ENCODE measurements at regions not wholly inside any gene's neighbourhood (a gene's known extent, or its start where the extent isn't known, plus 50 kb on each side); places are given as distances from the start of the nearest gene placed in this dataset.

GRCh38 chr5:21254161-21254560 lies 1266.2 kb upstream of the CDH18 start:
- no TSS peak for BruUV-seq (replicated peaks)
- SMC1A ChIA-PET (ENCODE audit: uncharacterized antibody, unreplicated experiment), result interaction anchor here (0.9 kb wide), 1 partner anchor 38 kb away, joined by 4 read pairs; no protein-coding TSS in a partner anchor
- H3K9me3 ChIP-seq (replicated peaks; ENCODE audit: control insufficient read depth, insufficient read depth, low read length), result no peaks in the 10 kb centered on the region
- no peak for DNase-seq (ENCODE audit: low read depth, low spot score)
- no peak for FAIRE-seq
- no peaks in the 10 kb centered on the region for H4K20me1 ChIP-seq (ENCODE audit: control insufficient read depth, insufficient read depth)
- no peak overlapping the region for H3K27ac ChIP-seq (ENCODE audit: control insufficient read depth, insufficient read depth)
- intact Hi-C loops (cut with micrococcal nuclease; ENCODE audit: unreplicated experiment) (no loop called here), in situ Hi-C loops (cut with MboI) (no loop called here)
- no peak overlapping the region for H2AFZ ChIP-seq (ENCODE audit: control insufficient read depth, low read depth, low read length)
- H3K4me3 ChIP-seq, result no peak overlapping the region
- POLR2A ChIA-PET, result no interaction called here
- H3K36me3 ChIP-seq (ENCODE audit: control insufficient read depth in 2 of 2, insufficient read depth in 2 of 2, low read length in 1 of 2), result no peaks in the 10 kb centered on the region
- no peak overlapping the region for H3K9ac ChIP-seq (ENCODE audit: control insufficient read depth, insufficient read depth, low read length)
- H3K4me1 ChIP-seq (ENCODE audit: control insufficient read depth, insufficient read depth, low read length), result no peaks in the 10 kb centered on the region
- no peak for TF ChIP-seq TCF12 (IDR thresholded peaks at IDR 0.05; ENCODE audit: low read depth, low read length)
- TF ChIP-seq BCL3 (IDR thresholded peaks at IDR 0.05; ENCODE audit: borderline replicate concordance, insufficient read depth, low read depth, low read length, poor library complexity, severe bottlenecking), result no peak
- TF ChIP-seq BHLHE40 (IDR thresholded peaks at IDR 0.05; ENCODE audit: borderline replicate concordance in 1 of 2, low read depth in 2 of 2, low read length in 1 of 2), result no peak
- no peak for TF ChIP-seq SIN3A (IDR thresholded peaks at IDR 0.05; ENCODE audit: low read depth, low read length)
- TF ChIP-seq SPI1 (IDR thresholded peaks at IDR 0.05; ENCODE audit: borderline replicate concordance, insufficient read depth, low read depth, low read length), result no peak
- no peak for TF ChIP-seq BRCA1 (IDR thresholded peaks at IDR 0.05; ENCODE audit: low read depth, low read length)
- no peak for TF ChIP-seq ZNF274 (IDR thresholded peaks at IDR 0.05; ENCODE audit: insufficient read depth, insufficient read length)
- no peak for TF ChIP-seq ZBTB33 (IDR thresholded peaks at IDR 0.05)
- no peak for TF ChIP-seq RB1 (IDR thresholded peaks at IDR 0.05; ENCODE audit: borderline replicate concordance)
- no peak for TF ChIP-seq EP300 (IDR thresholded peaks at IDR 0.05; ENCODE audit: borderline replicate concordance in 1 of 2, control insufficient read depth in 1 of 2, low read depth in 2 of 2, low read length in 2 of 2)
- TF ChIP-seq CREB1 (IDR thresholded peaks at IDR 0.05; ENCODE audit: low read depth), result no peak
- TF ChIP-seq SREBF1 (IDR thresholded peaks at IDR 0.05; ENCODE audit: low read length), result no peak
- no peak for TF ChIP-seq EGR1 (IDR thresholded peaks at IDR 0.05; ENCODE audit: borderline replicate concordance in 1 of 2, low read depth in 2 of 2, low read length in 2 of 2)
- TF ChIP-seq ZZZ3 (IDR thresholded peaks at IDR 0.05; ENCODE audit: control insufficient read depth, insufficient read length, low read depth), result no peak
- TF ChIP-seq FOXK2 (IDR thresholded peaks at IDR 0.05), result no peak
- no peak for TF ChIP-seq RFX5 (IDR thresholded peaks at IDR 0.05; ENCODE audit: low read depth, low read length)
- TF ChIP-seq CTCF (IDR thresholded peaks at IDR 0.05 in 2 of 3, conservative IDR thresholded peaks at IDR 0.05 in 1 of 3; ENCODE audit: control insufficient read depth in 2 of 3, extremely low read depth in 1 of 3, insufficient read depth in 1 of 3, low read depth in 3 of 3, low read length in 3 of 3), result no peak
- no peak for TF ChIP-seq FOS (IDR thresholded peaks at IDR 0.05; ENCODE audit: borderline replicate concordance, extremely low read depth, insufficient read length)
- TF ChIP-seq KLF5 (IDR thresholded peaks at IDR 0.05; ENCODE audit: partially characterized antibody), result no peak
- no peak for TF ChIP-seq ZNF622 (IDR thresholded peaks at IDR 0.05)
- H3K27me3 ChIP-seq (replicated peaks in 1 of 2; ENCODE audit: control insufficient read depth in 2 of 2, insufficient read depth in 2 of 2, low read length in 1 of 2), result no peaks in the 10 kb centered on the region
- CTCF ChIA-PET, result no interaction called here
- 37% methylated on average over 3 of the region's 3 CpGs for WGBS (ENCODE audit: insufficient coverage, insufficient replicate concordance, low lambda C conversion rate, missing lambda C conversion rate)
- no peak overlapping the region for H3K4me2 ChIP-seq (ENCODE audit: control insufficient read depth, insufficient read depth)
- ATAC-seq, result no peak
- RAD21 ChIA-PET (ENCODE audit: unreplicated experiment), result no interaction called here
- no peaks in the 10 kb centered on the region for H3K79me2 ChIP-seq (ENCODE audit: control insufficient read depth, insufficient read depth, low read length)

Measured in GM12878 (cell line).